HG03064 (cell line): ENCODE measurements at regions not wholly inside any gene's neighbourhood (a gene's known extent, or its start where the extent isn't known, plus 50 kb on each side); places are given as distances from the start of the nearest gene placed in this dataset.
"Not testable (repeated sequence)": the region's sequence is repeated elsewhere in the genome, so short reads cannot be mapped to it uniquely, and the experiment has no call there.

Experiments used
- ATAC-seq: cut with Tn5 transposase; IDR thresholded peaks from one replicate; pipeline ENCODE4 v1.9.1; 2021; ENCODE audit warnings: low read depth; ENCODE audit not compliant: unreplicated experiment

GRCh38 chr7:150093897-150094296 is 220.1 kb downstream of the ATP6V0E2 start:
- ATAC-seq: not testable (repeated sequence)

DNA sequence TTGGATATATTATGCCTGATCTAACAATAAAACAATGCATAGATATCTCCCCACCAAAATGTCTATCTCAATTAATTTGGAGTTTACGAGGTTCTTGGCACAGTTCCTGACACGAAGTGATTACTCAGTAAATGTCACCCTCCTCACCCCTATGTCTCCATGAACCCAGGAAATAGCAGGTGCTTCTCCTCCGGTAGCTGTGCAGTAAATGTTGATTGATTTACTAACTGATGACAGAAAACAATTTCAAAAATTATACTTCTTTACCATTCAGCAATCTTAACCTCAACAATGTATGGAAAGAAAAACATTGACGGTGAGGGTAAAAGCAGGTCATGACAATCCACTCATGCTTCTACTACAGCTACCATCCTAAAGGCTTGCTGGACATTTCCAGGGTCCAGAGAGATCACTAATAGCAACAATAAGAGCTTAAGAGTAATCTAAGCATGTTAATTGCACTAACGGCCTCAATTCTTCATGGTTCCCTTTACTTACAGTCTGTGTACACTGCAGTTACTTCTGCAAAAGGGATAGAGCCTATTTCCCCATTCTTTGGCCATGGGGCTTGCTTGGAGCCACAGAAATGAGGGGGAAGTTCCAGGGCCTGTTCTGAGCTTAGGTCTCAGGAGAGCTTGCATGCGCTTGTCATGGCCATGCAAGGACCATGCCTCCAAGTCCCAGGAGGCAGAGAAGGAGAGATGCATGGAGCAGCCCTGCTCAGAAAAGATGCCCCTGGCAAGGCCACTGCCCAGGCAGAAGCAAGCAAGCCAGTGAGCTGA is 222.6 kb downstream of the ATP6V0E2 start:
- not testable (repeated sequence) for ATAC-seq

GRCh38 chr7:150098592-150098991 is 224.6 kb upstream of the LRRC61 start:
- not testable (repeated sequence) for ATAC-seq

GRCh38 chr7:150101282-150101681 is 221.9 kb upstream of the LRRC61 start:
- not testable (repeated sequence) for ATAC-seq

DNA sequence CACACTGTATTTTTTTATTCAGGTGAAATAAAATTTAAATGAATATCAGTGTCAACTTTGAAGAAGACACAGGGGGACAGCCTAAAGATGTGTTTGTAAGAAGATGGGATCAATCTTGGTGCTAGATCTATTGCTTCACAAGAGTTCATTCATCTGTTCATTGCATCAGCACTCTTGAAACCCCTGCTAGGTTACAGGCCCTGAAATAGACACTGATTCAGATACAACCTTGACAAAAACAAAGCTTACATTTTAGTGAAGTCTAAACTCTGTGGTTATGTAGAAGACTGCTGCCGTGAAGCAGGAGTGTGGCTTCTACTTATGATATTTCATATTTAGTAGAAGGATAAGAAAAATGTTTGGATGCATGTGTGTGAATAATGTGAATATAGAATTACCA is 215.9 kb upstream of the LRRC61 start:
- ATAC-seq: not testable (repeated sequence)

GRCh38 chr7:150110375-150110820 is 212.8 kb upstream of the LRRC61 start:
- not testable (repeated sequence) for ATAC-seq

- ATAC-seq: not testable (repeated sequence)
Measured at GRCh38 chr7:150110882-150111281, 212.3 kb upstream of the LRRC61 start.

DNA sequence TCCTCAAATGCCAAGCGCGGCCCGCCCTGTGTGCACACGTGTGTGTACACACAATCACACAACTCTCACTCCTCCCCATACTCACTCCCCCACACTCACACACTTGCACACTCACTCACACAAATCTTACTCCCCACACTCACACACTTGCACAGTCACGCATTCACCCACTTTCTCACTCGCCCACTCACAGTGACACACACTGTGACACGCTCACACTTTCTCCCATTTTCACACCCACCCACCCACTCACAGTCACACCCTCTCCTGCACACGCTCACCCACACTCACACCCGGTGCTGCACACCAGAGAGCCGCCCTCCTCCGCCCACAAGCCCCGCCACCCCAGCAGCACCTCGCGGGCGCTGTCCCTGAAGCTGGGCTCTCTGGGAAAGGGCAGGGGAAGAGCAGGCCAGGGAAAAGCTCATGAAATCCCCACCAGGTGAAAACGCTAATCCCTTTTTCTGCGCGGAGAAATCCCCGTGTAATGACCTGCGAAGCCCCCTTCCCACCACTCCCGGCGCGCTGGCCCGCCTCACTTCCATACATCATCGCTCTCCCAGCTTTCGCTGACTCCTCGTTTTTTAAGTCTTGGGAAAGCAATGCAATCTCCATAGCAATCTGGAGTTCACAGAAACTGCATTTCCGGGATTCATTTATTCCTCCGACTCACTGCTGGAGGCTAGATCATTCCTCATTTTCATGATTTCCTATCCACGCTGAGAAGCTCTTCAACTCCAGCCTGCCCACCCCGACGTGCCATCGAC is 211.6 kb upstream of the LRRC61 start:
- ATAC-seq: not testable (repeated sequence)

GRCh38 chr7:150113301-150113700 is 209.9 kb upstream of the LRRC61 start:
- ATAC-seq: not testable (repeated sequence)

DNA sequence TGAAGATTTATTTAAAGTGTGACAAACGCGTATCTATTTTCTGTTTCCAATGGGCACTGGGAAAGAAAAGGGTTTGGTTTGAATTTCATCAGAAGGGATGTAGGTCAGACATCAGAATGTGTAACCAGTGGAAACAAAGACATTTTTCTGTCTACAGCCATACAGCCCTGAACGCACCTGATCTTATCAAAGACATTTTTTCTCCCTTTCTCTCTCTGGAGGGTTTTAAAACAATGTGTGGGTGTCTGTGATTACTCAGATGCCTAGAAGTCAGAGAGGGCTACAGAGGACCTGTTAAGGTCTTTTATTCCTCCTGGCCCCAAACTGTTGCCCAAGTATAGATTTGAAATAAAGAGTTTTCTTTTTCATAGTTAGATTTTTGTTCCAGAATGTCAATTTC is 208.6 kb upstream of the LRRC61 start:
- not testable (repeated sequence) for ATAC-seq

DNA sequence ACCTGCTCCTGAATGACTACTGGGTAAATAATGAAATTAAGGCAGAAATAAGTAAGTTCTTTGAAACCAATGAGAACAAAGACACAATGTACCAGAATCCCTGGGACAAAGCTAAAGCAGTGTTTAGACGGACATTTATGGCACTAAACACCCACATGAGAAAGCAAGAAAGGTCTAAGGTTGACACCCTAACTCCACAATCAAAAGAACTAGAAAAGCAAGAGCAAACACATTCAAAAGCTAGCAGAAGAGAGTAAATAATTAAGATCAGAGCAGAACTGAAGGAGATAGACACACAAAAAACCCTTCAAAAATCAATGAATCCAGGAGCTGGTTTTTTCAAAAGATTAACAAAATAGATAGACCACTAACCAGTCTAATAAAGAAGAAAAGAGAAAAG is 203.2 kb upstream of the LRRC61 start:
- not testable (repeated sequence) for ATAC-seq

DNA sequence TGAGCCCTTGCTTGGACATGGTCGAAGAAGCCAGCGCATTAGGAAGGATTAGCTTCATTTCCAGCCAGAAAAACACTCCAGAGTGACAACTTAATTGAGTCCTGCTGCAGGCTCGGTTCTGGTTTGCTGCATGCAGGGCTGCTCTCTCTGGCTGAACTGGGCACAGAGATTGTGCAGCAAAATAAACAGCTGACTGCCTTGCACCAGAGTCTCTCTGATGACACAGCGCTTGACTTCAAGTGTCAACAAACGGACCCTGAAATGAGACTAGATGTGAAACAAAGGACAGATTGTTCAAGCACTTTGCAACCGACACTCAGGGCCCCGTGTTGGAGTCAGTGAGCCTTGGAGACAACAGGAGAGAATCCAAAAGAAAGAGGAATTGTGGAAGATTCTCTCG is 197.3 kb upstream of the LRRC61 start:
- not testable (repeated sequence) for ATAC-seq

- ATAC-seq: not testable (repeated sequence)
Measured at GRCh38 chr7:150134451-150134850, 188.7 kb upstream of the LRRC61 start.

- ATAC-seq: not testable (repeated sequence)
Measured at GRCh38 chr7:150135620-150136190, 187.4 kb upstream of the LRRC61 start.

DNA sequence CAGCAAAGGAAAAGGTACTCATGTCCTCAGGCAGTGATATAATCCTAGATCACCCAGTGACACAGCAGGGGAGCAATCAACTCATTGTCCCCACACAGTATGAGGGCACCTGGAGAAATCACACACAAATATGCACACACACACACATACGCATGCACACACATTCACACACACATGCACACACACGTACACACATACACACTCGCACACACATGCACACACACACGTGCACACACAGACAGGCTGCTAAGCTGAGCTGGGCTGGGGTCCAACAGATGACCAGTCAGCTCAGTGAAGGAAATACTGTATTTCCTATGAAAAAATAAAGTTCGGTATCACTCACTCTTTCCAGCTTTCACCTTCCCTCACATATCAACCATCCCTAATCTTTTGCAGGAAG is 183.3 kb upstream of the LRRC61 start:
- ATAC-seq: not testable (repeated sequence)

DNA sequence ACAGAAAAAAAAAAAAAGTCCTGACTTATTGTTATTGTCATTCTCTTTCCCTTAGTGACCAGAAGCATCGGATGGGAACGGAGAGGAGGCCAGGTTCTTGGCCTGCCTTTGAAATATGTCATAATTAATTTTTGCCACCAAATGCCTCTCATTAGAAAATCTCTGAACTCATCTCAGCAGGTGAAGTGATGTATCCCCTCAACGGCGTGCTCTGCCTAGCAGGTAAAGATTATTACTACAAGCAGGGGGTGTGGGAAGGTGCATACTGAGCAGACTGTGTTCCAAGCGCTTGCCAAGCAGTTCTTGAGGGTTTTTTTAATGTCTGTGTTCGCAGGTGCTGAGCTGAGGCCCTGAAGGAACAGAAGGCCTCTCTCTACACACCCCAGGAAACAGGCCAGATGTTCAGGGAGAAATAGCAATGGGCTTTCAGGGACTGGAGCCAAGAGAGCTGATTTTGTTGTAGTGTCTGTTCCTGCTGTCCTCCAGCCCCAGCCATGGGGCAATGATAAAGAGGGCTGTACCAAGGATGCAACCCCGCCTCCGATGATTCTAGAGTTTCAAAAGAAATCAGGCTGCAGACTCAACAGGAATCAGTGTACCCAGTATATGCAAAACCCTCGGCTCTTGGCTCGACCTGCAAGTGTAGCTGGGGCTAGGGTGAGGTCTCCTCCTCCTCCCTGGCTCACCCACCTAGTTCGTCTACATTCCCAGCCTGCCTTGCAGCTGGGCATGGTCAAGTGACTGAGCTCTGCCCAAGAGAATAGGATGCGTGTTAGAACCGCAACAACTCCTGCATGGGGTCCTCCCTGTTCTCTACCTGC is 181.4 kb upstream of the LRRC61 start:
- ATAC-seq: not testable (repeated sequence)

DNA sequence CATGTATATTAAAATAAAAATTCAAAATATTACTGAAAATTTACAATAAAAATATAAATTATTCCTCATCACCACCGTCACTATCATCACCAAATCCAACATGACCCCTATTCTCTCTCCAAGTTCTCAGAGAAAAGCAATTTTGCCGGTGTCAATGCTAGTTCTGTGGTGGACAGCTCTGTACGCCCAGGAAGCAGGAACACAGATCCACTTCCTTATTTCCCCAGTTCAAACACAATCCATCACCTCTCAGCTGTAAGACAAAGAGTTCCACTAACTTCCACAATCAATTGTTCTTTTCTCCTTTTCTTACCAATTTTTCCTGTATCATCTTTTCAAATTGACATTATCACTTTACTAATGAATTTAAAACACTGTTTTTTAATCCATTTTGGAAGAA is 177.0 kb upstream of the LRRC61 start:
- ATAC-seq: not testable (repeated sequence)

- not testable (repeated sequence) for ATAC-seq
Measured at GRCh38 chr7:150147524-150147923, 175.6 kb upstream of the LRRC61 start.

DNA sequence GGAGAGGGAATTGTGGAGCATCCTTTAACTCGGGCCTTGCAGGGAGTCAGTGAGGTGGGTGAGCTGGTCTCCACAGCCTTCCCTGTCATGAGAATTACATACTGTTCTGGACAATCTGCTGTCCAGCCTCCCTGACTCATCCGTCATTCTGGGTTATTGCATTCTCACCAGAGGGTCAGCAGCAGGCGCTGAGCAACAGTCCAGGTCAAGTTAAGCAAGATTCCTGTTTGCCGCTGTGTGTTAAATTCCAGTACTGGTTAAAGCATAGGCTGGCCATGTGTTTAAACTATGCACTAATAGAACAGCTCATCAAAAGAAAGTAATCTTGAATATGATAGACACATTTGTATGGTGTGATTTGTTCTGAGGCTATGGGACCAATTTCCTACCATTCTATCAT is 167.1 kb upstream of the LRRC61 start:
- ATAC-seq: not testable (repeated sequence)

- ATAC-seq: not testable (repeated sequence)
Measured at GRCh38 chr7:150158696-150159095, 164.5 kb upstream of the LRRC61 start.
